GM12892 (cell line): ENCODE measurements at regions not wholly inside any gene's neighbourhood (a gene's known extent, or its start where the extent isn't known, plus 50 kb on each side); places are given as distances from the start of the nearest gene placed in this dataset.

Experiments
- POLR2A ChIP-seq: IDR thresholded peaks from 2 replicates; pipeline ENCODE4 v1.6.1; 2011; ENCODE audit warnings: low read depth, low read length, control low read depth
- POLR2AphosphoS5 ChIP-seq: IDR thresholded peaks from 2 replicates; pipeline ENCODE4 v1.6.1; 2011; ENCODE audit warnings: low read depth, low read length, control low read depth
- TAF1 ChIP-seq: IDR thresholded peaks from 2 replicates; pipeline ENCODE4 v1.6.1; 2011; ENCODE audit warnings: low read depth, mild to moderate bottlenecking, control low read depth, low read length, borderline replicate concordance

DNA sequence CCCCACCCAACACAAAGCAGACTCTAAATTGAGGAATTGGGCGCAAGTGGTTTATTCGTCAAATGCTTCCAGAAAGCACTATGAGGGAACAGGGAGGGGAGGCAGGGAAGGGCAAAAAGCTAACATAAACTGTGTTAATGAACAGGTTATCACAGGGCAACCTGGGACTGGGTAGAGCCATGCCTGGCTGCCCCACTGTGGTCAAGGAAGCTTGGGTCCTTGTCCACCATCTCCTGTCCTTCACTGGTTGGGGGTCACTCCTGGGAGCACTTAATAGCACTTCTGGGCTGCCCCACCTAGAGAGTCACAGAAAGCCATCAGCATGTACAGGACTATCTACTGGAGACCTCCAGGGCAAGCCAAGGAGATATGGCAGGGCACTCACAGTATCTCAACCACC lies 102.3 kb downstream of the LINC00237 start:
- TF ChIP-seq POLR2A (no peak), TAF1 (no peak), POLR2AphosphoS5 (no peak)
